Uterus (tissue), 3 donors: ENCODE measurements at regions not wholly inside any gene's neighbourhood (a gene's known extent, or its start where the extent isn't known, plus 50 kb on each side); places are given as distances from the start of the nearest gene placed in this dataset.

Experiments
- DNase-seq, 2 donors: peaks; one replicate each; pipeline ENCODE4 v3.0.0-alpha.2; 2019 to 2020
- H3K27ac ChIP-seq, 2 donors: fragments of 200-600 bp; sonication (generic); 1 replicate in 1 of 2; 2 replicates in 1 of 2; pipeline ENCODE4 v1.5.1; 2016 to 2018
- H3K27me3 ChIP-seq, 2 donors: fragments of 200-600 bp; sonication (generic); one replicate each; pipeline ENCODE4 v1.5.1; 2018 to 2019; ENCODE audit warnings: control low read depth in 1 of 2
- H3K36me3 ChIP-seq, 2 donors: fragments of 200-600 bp; sonication (generic); one replicate each; pipeline ENCODE4 v1.5.1; 2019; ENCODE audit warnings: control low read depth in 1 of 2
- H3K4me1 ChIP-seq, 2 donors: fragments of 200-600 bp; sonication (generic); one replicate each; pipeline ENCODE4 v1.5.1; 2018 to 2019; ENCODE audit warnings: control low read depth in 1 of 2
- H3K4me3 ChIP-seq, 2 donors: fragments of 200-600 bp; sonication (generic); 1 replicate in 1 of 2; 2 replicates in 1 of 2; pipeline ENCODE4 v1.5.1; 2018 to 2019; ENCODE audit warnings: mild to moderate bottlenecking in 1 of 2
- H3K9me3 ChIP-seq, 2 donors: fragments of 200-600 bp; sonication (generic); one replicate each; pipeline ENCODE4 v1.5.1; 2019; ENCODE audit warnings: control low read depth in 1 of 2
- CTCF ChIP-seq, 4 experiments: fragments of 200-600 bp in 2 of 4; fragments of 450-650 bp in 2 of 4; sonication (generic) in 2 of 4; IDR thresholded peaks; one replicate each; pipeline ENCODE4 v1.5.1; 2016 to 2019; ENCODE audit warnings: antibody characterized with exemption in 4 of 4, mild to moderate bottlenecking in 2 of 4, moderate library complexity in 1 of 4
- POLR2A ChIP-seq, 2 donors: fragments of 450-650 bp; IDR thresholded peaks; one replicate each; pipeline ENCODE4 v1.6.1; 2016; ENCODE audit warnings: antibody characterized with exemption in 2 of 2, mild to moderate bottlenecking in 1 of 2, moderate library complexity in 1 of 2
- intact Hi-C: fragments of 100-400 bp; cut with DNase I; formaldehyde crosslinking; loops from one replicate; pipeline ENCODE4 v1.15.1; 2023; ENCODE audit warnings: low total_unique reads
- donor health status: DM: yes; HTN: yes; CAD: no.

- intact Hi-C loops: no loop called here
Measured at GRCh38 chr5:63894690-63895089, 67.6 kb downstream of the HTR1A start.

GRCh38 chr5:63878788-63879187 lies 83.5 kb downstream of the HTR1A start:
- intact Hi-C loops: no loop called here
- Histone ChIP-seq H3K4me3 (no peak overlapping the region), H3K27me3 (no peaks in the 10 kb centered on the region), H3K36me3 (no peaks in the 10 kb centered on the region), H3K27ac (no peak overlapping the region), H3K9me3 (no peaks in the 10 kb centered on the region), H3K4me1 (no peaks in the 10 kb centered on the region)
- TF ChIP-seq POLR2A (IDR thresholded peaks at IDR 0.05) (no peak), CTCF (IDR thresholded peaks at IDR 0.05) (no peak)
- no peak for DNase-seq

More at GRCh38 chr5:63894690-63895089, 67.6 kb downstream of the HTR1A start:
- no peak overlapping the region for H3K27ac ChIP-seq
- H3K4me1 ChIP-seq: no peaks in the 10 kb centered on the region
- no peak overlapping the region for H3K4me3 ChIP-seq
- no peaks in the 10 kb centered on the region for H3K9me3 ChIP-seq
- H3K27me3 ChIP-seq: no peaks in the 10 kb centered on the region
- no peak for DNase-seq
- no peak for TF ChIP-seq POLR2A (IDR thresholded peaks at IDR 0.05)
- TF ChIP-seq CTCF (IDR thresholded peaks at IDR 0.05): no peak
- no peaks in the 10 kb centered on the region for H3K36me3 ChIP-seq

- Histone ChIP-seq H3K27me3 (no peaks in the 10 kb centered on the region), H3K9me3 (no peaks in the 10 kb centered on the region), H3K27ac (no peak overlapping the region), H3K4me3 (no peak overlapping the region), H3K36me3 (no peaks in the 10 kb centered on the region), H3K4me1 (no peaks in the 10 kb centered on the region)
- no peak for DNase-seq
- intact Hi-C loops: no loop called here
- no peak for TF ChIP-seq POLR2A (IDR thresholded peaks at IDR 0.05)
- no peak for TF ChIP-seq CTCF (IDR thresholded peaks at IDR 0.05)
Measured at GRCh38 chr5:63877961-63878360, 84.3 kb downstream of the HTR1A start.

GRCh38 chr5:63860379-63860778 lies 101.9 kb downstream of the HTR1A start:
- Histone ChIP-seq H3K27ac (no peak overlapping the region), H3K9me3 (peaks cover 0 to 9% of the 10 kb centered on the region in 2 donors), H3K27me3 (no peaks in the 10 kb centered on the region), H3K4me1 (no peaks in the 10 kb centered on the region), H3K36me3 (no peaks in the 10 kb centered on the region), H3K4me3 (no peak overlapping the region)
- no peak for TF ChIP-seq POLR2A (IDR thresholded peaks at IDR 0.05)
- TF ChIP-seq CTCF (IDR thresholded peaks at IDR 0.05): no peak
- DNase-seq: no peak
- intact Hi-C loops: no loop called here

- Histone ChIP-seq H3K4me1 (no peaks in the 10 kb centered on the region), H3K36me3 (no peaks in the 10 kb centered on the region), H3K4me3 (no peak overlapping the region), H3K9me3 (no peaks in the 10 kb centered on the region), H3K27me3 (no peaks in the 10 kb centered on the region), H3K27ac (no peak overlapping the region)
- intact Hi-C loops: no loop called here
- DNase-seq: no peak
- TF ChIP-seq CTCF (IDR thresholded peaks at IDR 0.05) (no peak), POLR2A (IDR thresholded peaks at IDR 0.05) (no peak)
Measured at GRCh38 chr5:63854076-63854475, 108.2 kb downstream of the HTR1A start.
